ENCODE measurements at regions not wholly inside any gene's neighbourhood (a gene's known extent, or its start where the extent isn't known, plus 50 kb on each side); places are given as distances from the start of the nearest gene placed in this dataset.

DNA sequence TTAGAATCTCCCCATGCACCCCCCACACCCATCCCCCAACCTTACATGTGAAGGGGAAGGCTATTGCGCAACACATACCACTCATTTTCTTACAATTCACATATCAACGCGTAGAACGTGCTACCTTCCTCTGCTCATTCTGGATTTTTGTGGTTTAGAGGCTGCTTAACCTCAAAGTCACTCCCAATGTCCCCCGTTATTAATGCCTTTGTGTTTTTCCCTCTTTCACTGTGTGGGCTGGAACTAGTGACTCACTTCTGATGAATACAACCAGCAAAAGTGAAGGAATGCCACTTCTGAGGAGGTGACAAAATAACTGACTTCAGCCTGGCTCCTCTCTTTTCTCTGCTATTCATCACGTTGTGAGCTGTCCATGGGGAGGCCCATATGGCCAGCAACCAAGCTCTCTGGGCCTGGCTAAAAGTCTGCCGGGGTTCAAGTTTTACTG, 342.5 kb upstream of the NXPH2 start:
- TF ChIP-seq, protein P1, sequence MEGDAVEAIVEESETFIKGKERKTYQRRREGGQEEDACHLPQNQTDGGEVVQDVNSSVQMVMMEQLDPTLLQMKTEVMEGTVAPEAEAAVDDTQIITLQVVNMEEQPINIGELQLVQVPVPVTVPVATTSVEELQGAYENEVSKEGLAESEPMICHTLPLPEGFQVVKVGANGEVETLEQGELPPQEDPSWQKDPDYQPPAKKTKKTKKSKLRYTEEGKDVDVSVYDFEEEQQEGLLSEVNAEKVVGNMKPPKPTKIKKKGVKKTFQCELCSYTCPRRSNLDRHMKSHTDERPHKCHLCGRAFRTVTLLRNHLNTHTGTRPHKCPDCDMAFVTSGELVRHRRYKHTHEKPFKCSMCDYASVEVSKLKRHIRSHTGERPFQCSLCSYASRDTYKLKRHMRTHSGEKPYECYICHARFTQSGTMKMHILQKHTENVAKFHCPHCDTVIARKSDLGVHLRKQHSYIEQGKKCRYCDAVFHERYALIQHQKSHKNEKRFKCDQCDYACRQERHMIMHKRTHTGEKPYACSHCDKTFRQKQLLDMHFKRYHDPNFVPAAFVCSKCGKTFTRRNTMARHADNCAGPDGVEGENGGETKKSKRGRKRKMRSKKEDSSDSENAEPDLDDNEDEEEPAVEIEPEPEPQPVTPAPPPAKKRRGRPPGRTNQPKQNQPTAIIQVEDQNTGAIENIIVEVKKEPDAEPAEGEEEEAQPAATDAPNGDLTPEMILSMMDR (IDR thresholded peaks at IDR 0.05): no peak
- TF ChIP-seq POLR2A (IDR thresholded peaks at IDR 0.05): no peak
- no peak for TF ChIP-seq EP300 (IDR thresholded peaks at IDR 0.05)

Measured in gastroesophageal sphincter (tissue), 3 donors.